ENCODE measurements at regions not wholly inside any gene's neighbourhood (a gene's known extent, or its start where the extent isn't known, plus 50 kb on each side); places are given as distances from the start of the nearest gene placed in this dataset.

DNA sequence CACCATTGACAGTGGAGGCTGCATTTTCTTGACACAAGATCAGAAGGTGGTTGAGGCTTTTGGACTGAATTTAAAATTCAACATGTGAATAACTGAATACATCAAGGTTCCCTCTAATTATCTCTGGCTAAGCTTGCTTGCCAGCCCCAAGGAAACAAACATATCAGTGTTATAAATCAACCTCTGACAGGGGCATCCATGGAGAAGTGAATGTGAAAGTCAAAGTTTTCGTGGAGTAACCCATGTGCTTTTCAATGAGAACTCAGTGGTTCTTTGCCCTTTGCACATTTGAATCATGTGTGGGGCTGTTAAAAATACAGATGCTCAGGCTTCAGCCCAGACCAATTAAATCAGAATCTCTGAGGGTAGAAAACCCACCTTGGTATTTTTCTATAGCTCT lies 128.9 kb downstream of the LRRC70 start (continued):
- TF ChIP-seq CEBPB (IDR thresholded peaks at IDR 0.05; ENCODE audit: low read depth, low read length), result no peak
- no peak for TF ChIP-seq EGR1 (IDR thresholded peaks at IDR 0.05; ENCODE audit: borderline replicate concordance, low read depth, low read length)

All from H1 (cell line).